GM19193 (cell line): ENCODE measurements at regions not wholly inside any gene's neighbourhood (a gene's known extent, or its start where the extent isn't known, plus 50 kb on each side); places are given as distances from the start of the nearest gene placed in this dataset.

Source experiments
- POLR2A ChIP-seq: IDR thresholded peaks from 4 replicates; pipeline ENCODE4 v1.6.1; 2011; ENCODE audit not compliant: insufficient read depth, insufficient read length; ENCODE audit errors: extremely low read depth

DNA sequence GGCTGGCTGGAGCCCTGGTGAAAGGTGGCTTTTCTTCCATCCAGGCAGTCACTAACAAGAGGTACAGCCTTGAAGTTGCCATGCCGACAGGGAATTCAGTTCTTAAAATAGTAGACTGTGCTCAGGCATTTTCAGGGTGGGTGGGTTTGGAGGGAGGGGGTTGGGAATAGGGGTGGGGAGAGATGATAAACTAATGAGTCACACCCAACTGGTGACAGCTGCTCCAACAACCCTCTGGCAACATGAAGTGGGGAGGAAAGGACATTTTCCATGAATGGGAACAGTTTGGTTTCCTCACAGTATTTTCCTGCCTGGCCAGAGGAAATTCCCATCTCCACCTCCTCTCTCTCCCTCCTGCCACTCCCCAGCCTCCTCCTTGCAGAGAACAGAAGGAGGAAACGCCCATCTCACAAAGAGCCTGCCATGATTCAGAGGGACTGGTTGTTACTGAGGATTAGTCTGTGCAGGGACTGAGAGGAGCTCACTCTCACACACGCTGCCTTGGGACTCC lies 113.0 kb upstream of the SLC1A4 start:
- TF ChIP-seq POLR2A, result no peak

DNA sequence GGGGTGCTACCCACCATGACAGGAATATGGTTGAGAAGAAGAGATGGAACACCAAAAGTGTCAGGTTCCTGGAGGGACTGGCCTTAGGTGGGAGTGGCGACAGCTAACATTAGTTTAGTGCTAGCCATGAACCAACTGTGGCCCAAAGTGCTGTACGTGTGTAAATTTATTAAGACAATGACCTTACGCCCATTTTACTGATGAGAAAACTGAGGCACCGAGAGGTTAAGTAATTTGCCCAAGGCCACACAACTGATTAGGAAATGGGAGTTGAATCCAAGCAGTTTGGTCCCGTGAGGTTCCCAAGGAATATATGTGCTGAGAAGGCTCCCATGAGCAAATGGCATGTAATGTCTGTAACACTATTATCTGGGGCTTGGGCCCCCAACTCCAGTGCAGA lies 109.5 kb upstream of the SLC1A4 start:
- TF ChIP-seq POLR2A, result no peak

DNA sequence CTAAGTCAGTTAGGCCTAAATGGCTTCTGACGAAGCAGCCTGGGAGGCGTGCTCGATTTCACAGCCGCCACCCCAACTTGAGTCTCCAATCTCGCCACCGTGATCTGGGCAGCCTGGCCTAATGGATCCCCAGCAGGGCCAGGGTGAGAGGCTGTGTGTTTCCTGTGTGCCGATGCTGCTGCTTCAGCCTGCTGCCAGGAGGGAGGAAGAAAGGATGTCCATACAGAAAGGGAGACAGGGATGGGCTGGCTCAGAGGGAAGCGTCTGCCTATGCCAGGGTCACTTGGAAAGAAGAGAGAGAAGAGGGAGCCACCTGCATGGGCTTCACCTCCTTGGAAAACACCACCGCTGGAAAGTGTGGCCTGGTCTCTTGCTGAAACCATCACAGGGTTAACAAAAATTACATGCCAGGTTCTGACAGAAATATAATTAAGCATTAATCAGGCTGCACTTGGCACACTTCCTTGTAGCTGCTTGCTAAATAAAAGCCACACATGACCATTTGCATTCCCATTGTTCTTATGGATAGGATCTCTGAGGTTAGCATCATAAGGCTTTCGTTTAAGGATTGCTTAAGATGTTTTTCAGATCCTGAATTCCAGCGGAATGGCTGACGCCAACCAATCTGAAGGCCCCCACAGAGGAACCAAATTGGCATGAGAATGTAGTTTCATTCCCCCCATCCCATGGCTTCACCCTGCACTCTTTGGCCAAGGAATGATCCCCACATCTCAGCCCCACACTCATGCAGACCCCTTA lies 108.8 kb upstream of the SLC1A4 start:
- TF ChIP-seq POLR2A, result no peak

DNA sequence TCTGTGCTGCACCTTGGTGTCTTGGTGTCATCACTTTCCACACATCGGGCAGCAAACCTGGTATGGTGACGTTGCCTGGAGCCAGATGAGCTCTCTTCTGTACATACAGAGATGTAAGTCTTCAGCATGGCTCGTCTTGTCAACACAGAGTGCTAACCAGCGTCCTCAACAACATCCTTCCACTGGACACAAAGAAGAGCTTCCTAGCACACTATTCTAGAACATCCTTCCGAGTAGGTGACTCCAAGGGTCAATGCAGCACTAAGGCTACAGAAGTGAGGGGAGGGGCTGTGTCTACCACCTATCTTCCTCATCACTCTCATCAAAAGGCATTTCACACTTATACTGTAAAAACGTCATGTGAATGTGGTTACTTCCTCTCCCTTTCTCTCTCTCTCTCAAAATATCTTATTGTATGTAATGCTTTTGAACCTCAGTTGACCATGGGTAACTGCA lies 108.1 kb upstream of the SLC1A4 start:
- no peak for TF ChIP-seq POLR2A

DNA sequence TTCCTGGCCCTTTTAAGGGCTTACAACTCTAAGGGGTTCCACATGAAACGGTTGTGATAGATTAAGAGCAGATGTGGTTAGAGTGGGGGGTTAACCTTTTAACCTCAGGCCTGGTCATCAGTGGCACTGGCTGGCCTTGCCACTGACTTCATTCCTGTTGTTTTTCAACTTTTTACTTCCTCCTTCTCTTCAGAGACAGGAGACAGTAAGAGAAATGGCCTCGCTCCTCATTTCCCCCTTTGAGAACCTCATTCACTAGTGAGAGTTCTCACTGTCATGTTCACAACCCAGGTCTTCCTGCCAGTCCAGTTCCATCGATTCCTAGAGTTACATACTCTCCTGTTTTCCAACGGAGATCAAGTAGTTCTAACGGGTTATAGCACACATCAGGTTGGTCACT lies 101.6 kb upstream of the SLC1A4 start:
- no peak for TF ChIP-seq POLR2A

DNA sequence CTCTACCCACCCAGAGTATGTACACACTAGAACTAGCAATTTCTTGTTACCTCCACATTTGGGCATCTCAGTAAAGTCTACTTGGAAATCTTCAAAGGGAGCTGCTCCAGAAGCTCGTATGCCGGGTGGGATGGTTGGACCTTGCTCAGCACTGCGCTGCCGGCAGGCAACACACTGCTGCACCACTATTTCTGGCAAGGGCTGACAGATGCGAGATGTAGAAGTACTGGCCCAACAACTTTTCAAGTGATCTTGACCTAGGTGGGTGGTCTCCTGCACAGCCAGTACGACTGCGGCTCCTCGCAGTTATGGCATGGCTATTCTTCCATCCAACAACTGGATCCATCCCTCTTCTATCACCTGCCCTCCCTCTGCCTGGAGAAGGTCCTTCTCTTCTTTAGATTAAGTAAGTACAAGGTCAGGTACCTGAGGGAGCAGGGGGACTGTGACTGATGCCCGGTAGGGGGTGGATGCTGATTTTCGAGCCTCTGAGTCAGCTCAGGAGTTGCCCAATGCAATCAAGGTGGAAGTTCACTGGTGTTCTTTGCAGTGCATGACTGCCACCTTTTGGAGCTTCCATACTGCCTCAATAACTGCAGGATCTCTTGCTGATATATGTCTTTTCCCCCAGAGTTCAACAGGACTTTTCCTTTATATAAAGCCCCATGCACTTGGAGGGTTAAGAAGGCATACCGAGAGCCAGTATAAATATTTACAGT lies 100.4 kb upstream of the SLC1A4 start:
- no peak for TF ChIP-seq POLR2A

DNA sequence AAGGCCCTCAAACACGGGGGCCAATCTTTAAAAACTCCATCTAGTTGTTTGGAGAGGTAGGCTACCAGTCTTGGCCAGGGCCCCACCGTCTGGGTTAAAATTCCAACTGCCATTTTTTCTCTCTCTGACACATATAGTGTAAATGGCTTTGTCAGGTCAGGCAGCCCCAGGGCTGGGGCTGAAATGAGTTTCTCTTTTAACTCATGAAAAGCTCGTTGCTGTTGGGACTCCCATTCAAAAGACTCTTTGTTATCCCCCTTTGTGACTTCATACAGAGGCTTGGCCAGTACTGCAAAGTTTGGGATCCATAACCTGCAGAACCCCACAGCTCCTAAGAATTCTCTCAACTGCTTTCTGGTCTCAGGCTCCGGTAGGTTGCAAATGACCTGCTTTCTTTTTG lies 99.4 kb upstream of the SLC1A4 start:
- no peak for TF ChIP-seq POLR2A

DNA sequence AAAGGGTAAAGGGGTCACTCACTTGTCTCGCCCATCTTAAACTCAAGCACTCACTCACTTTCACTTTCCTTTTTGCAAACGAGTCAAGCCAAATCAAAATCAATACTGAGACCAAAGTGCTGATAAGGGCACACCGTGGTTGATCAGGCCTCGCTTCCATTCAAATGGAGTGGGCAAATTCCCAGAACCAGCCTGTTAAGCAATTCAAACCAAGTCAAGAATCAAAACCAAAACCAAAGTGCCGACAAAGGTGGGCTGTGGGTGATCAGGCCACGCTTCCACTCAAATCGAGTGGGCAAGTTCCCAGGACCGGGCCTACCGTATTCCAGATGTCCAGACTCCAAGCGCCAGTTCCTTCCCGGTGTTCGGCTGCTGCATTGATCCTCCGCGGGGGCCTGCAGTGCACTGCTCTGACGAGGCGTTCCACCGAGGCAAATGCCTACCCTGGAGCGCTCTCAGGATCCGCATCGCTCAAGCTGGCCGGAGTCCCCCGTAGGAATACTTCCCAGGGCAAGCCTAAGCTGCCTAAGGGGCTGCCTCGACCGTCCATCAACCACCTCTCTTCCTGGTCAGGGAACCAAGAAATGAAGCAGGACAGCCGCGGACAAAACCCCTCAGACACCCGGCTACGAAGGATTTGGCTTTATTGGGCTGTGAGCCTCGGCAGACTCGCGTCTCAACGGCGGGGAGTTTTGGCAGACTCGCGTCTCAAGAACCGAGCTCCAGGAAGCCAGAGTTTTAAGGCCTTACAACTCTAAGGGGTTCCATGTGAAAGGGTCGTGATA lies 89.9 kb upstream of the SLC1A4 start:
- TF ChIP-seq POLR2A, result no peak

DNA sequence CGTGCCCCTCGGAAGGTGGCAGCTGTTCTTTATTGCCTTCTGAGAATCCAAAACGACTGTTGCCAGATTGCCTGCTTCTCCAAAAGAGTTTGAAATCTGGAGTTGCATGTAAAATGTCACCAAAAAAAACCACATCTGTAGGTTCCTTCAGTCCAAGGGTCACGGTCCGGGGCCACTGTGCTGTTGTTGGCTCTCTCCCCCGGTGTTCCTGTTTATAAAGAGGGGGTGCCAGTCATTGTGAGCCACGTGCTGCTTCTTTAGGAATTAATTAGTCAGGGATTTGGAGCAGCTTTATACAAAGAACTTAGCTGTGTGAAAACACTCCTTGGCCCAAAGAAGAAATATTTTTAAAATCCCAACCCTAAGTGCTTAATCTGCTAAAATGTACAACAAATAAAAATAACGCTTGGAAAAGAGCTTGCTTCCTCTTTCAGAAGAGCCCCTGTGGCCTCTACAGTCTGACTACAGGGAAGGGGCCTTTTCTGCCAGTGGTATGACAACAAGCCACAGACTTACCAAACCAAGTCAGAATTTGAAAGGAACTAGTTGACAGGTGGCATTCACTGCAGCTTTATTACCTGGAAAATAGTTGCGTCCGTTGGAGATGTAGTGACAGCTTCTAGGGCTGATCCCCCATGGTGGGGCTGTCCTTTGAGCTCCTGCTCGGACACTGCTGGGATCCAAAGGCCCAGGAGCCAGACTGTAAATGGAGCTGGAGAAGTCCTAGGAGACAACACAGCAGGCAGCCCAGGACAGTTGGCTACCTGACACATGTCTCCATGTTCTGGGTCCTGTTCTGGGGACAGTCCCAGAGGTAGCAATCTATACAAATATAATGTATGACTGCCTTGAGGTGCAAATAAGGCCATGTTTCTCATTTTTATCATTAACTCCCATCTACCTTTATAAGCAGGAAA lies 84.5 kb upstream of the SLC1A4 start:
- no peak for TF ChIP-seq POLR2A

DNA sequence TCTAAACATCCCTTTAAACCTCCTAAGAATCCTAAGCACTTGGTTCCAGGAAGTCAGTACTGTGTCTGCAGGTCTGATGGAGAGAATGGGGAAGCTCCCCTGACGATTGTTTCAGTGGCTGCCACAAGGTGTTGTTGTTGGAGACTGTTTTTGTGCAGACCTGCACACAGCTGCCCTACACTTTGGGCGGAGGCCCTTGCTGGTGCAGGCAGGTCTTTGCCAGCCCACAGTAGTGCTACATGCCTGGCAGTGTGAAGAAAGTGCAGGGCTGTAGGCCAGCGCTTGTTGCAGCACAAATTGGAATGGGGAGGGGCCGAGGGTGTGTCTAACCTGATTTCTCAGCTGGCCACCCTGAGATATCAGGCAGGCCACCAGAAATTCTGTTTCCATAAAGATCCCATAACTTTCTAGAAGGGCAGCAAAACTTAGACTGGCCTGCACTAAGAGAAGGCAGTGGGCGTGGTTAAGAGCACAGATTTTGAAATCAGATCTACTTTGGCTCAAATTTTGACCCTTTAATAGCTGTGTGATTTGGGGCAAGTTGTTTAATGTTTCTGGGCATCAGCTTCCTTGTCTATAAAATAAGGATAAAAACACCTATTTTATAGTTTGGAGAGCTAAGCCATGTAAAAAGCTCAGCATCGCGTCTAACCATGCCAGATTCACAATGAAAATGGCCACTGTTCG lies 83.7 kb upstream of the SLC1A4 start:
- TF ChIP-seq POLR2A, result no peak

DNA sequence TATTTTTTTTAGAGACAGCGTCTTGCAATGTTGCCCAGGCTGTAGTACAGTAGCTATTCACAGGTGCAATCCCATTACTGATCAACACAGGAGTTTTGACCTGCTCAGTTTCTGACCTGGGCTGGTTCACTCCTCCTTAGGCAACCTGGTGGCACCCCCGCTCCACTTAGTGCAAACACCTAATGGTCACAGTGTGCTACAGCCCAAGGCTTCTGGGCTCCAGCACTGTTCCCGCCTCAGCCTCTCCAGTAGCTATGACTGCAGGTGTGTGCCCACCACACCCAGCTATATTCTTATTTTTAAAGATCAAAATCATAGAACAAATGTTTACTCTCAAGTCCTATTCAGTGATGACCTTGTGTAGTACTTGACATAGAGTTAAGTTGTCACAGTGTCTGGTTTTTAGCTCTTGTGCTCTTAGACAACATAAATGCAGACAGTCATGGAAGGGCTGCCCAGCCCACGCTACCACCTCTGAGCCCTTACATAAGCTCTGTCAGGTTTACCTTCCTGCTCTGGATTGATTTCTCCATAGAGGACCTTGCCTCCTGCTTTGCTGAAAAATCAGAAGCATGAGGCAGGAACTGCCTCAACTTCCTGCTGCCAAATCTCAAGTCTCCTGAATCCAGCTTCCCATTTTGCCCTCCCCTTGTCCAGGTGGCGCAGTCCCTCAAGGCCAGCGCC lies 82.2 kb upstream of the SLC1A4 start:
- TF ChIP-seq POLR2A, result no peak

DNA sequence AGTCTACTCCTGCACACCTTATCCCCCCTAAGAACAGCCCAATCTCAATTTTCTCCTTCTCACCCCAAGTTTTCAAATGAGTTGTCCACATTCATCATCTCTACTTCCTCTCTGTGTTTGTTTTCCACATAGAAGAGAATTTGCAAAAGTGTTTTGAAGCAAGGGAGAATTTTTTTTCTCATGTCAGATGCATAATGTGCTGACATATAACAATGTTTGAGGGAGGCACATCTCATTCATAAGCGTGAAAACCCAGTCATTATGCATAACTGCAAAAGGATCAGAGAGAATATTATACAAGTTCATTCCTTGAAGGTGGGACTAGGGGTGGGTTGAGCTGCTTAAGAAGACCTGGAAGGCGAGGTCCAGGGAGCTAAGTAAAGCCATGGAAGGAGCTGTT lies 80.8 kb upstream of the SLC1A4 start:
- TF ChIP-seq POLR2A, result no peak

DNA sequence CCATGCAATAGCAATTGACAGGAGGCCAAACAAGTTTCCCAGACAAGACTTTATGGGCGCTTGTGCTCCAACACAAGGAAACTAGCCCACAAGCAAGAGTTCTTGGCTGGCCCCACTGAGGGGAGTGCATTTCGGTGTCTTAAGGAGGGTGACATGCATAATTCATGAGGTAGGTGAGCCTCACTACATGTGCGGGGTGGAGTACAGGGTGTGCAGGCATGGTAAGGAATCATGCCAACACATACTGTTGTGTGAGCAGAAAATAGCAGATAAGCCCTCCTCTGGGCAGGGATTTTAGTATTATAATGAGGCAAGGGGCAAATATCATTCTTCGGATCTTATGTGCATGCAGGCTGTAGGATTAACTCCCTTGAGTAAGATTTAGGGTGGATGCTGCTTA lies 78.7 kb upstream of the SLC1A4 start:
- no peak for TF ChIP-seq POLR2A

DNA sequence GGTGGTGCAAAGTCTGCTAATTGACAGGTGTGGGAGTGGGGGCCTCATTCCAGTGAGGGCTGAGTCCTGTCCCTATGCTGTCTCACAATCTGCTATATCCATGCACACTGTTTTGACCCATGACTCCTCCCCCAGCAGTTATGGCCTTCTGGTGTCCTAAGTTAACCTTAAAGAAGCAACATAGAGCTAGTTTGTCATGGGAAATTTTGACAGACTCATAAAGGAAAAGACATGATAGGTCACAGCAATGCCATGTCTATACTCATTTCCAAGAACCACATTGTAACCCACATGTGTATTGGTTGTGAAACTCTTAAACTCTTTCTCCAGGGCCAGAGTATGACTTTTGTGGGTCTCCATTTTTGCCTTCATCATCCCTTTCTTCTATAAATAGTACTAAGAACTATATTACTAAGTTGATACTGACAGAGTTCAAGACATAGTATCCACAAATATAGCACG lies 78.2 kb upstream of the SLC1A4 start:
- no peak for TF ChIP-seq POLR2A

DNA sequence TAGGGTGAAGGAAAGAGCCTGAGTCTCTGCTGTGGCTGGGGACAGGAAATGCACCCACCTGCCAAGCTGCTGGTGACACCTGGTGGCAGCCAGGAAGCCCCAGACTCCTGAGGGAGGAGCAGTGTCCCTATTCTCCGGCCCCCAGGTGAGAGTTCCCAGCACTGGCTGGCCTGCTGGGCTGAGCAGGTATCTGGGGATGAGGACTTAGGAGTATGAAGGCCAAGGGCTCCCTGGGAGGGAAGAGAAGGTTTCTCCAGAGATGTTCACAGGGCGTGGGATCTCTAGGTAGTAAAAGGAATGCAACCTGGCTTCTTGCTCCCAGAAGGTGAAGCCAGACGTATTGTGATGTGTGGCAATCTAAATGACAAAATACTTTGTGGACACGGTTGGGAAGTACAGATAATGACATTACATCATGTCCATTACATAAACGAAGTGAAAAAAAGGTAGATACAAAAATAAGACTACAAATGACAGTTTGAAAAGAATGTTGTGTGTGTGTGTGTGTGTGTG lies 75.8 kb upstream of the SLC1A4 start:
- TF ChIP-seq POLR2A, result no peak
